WTC11 (cell line): ENCODE measurements at regions not wholly inside any gene's neighbourhood (a gene's known extent, or its start where the extent isn't known, plus 50 kb on each side); places are given as distances from the start of the nearest gene placed in this dataset.

Experiments used
- ATAC-seq: fragments of 200-7000 bp; cut with Tn5 transposase; 2 replicates; pipeline ENCODE4 v1.10.0; 2021; ENCODE audit warnings: mild to moderate bottlenecking, moderate library complexity
- CTCF ChIA-PET: fragments of 300-600 bp; sonication (Branson Sonifier 250); formaldehyde crosslinking; loops from one replicate; lab custom pipeline; 2021; ENCODE audit warnings: antibody characterized with exemption; lab: Charles Lee
- POLR2A ChIA-PET: fragments of 350-600 bp; sonication (Branson Sonifier 250); formaldehyde crosslinking; loops from one replicate; lab custom pipeline; 2021; ENCODE audit warnings: antibody characterized with exemption; lab: Charles Lee
- DNase-seq: peaks from one replicate; pipeline ENCODE4 v3.0.0; 2021; ENCODE audit warnings: low spot score
- H3K27ac Mint-ChIP-seq: 2 replicates; pipeline ENCODE4 v1.8.0; 2021; ENCODE audit warnings: mixed read lengths
- H3K27me3 Mint-ChIP-seq: 2 replicates; pipeline ENCODE4 v1.8.0; 2021; ENCODE audit warnings: low read depth, mild to moderate bottlenecking, moderate library complexity, mixed read lengths
- H3K36me3 Mint-ChIP-seq: 2 replicates; pipeline ENCODE4 v1.8.0; 2021; ENCODE audit warnings: mixed read lengths
- H3K4me1 Mint-ChIP-seq: 2 replicates; pipeline ENCODE4 v1.8.0; 2022; ENCODE audit warnings: mixed read lengths
- H3K4me3 Mint-ChIP-seq: 2 replicates; pipeline ENCODE4 v1.8.0; 2021; ENCODE audit warnings: mild to moderate bottlenecking, moderate library complexity, mixed read lengths
- H3K9me3 Mint-ChIP-seq: 2 replicates; pipeline ENCODE4 v1.8.0; 2021; ENCODE audit warnings: mixed read lengths
- CREM ChIP-seq: sonication (generic); formaldehyde crosslinking; IDR thresholded peaks from 2 replicates; pipeline ENCODE4 v1.8.1; 2022; ENCODE audit warnings: mild to moderate bottlenecking, missing genetic modification reagents, moderate library complexity
- GRHL2 ChIP-seq: fragments of 250-450 bp; sonication (Bioruptor Pico); IDR thresholded peaks from 2 replicates; pipeline ENCODE4 v1.8.0; 2022; ENCODE audit warnings: mild to moderate bottlenecking, moderate library complexity; ENCODE audit not compliant: insufficient replicate concordance, severe bottlenecking
- MYBL2 ChIP-seq: sonication (generic); formaldehyde crosslinking; IDR thresholded peaks from 2 replicates; pipeline ENCODE4 v1.8.1; 2023; ENCODE audit warnings: mild to moderate bottlenecking, moderate library complexity, missing genetic modification reagents
- NFATC4 ChIP-seq: fragments of 250-450 bp; sonication (Bioruptor Pico); IDR thresholded peaks from 2 replicates; pipeline ENCODE4 v1.9.0; 2021; ENCODE audit warnings: mild to moderate bottlenecking
- NR1H2 ChIP-seq: sonication (generic); formaldehyde crosslinking; IDR thresholded peaks from 2 replicates; pipeline ENCODE4 v1.9.0; 2021; ENCODE audit warnings: mild to moderate bottlenecking, moderate library complexity, missing genetic modification reagents
- NR3C1 ChIP-seq: sonication (generic); formaldehyde crosslinking; conservative IDR thresholded peaks from 2 replicates; pipeline ENCODE4 v1.8.1; 2023; ENCODE audit warnings: low read depth, mild to moderate bottlenecking, missing genetic modification reagents
- SOX15 ChIP-seq: fragments of 250-450 bp; sonication (Bioruptor Pico); IDR thresholded peaks from 2 replicates; pipeline ENCODE4 v1.9.0; 2021; ENCODE audit warnings: mild to moderate bottlenecking
- TEAD4 ChIP-seq: sonication (generic); formaldehyde crosslinking; IDR thresholded peaks from 2 replicates; pipeline ENCODE4 v1.8.0; 2022; ENCODE audit warnings: mild to moderate bottlenecking, missing genetic modification reagents
- ZNF396 ChIP-seq: fragments of 250-450 bp; sonication (Bioruptor Pico); IDR thresholded peaks from 2 replicates; pipeline ENCODE4 v1.8.0; 2021; ENCODE audit warnings: mild to moderate bottlenecking, moderate library complexity, borderline replicate concordance
- ZNF671 ChIP-seq: fragments of 250-450 bp; sonication (Bioruptor Pico); IDR thresholded peaks from 2 replicates; pipeline ENCODE4 v1.8.0; 2021; ENCODE audit warnings: mild to moderate bottlenecking
- TF ChIP-seq, protein P1 (sequence below): sonication (generic); formaldehyde crosslinking; IDR thresholded peaks from 2 replicates; pipeline ENCODE4 v1.8.1; 2023; ENCODE audit warnings: mild to moderate bottlenecking, missing genetic modification reagents
- TF ChIP-seq, protein P2 (sequence below): sonication (generic); formaldehyde crosslinking; IDR thresholded peaks from 2 replicates; pipeline ENCODE4 v1.8.1; 2022; ENCODE audit warnings: mild to moderate bottlenecking, moderate library complexity, missing genetic modification reagents
- TF ChIP-seq, protein P3 (sequence below): sonication (generic); formaldehyde crosslinking; IDR thresholded peaks from 2 replicates; pipeline ENCODE4 v1.8.0; 2023; ENCODE audit warnings: missing genetic modification reagents
- TF ChIP-seq, protein P4 (sequence below): sonication (generic); formaldehyde crosslinking; IDR thresholded peaks from 2 replicates; pipeline ENCODE4 v1.8.0; 2022; ENCODE audit warnings: mild to moderate bottlenecking, missing genetic modification reagents
- TF ChIP-seq, protein P5 (sequence below): sonication (generic); formaldehyde crosslinking; conservative IDR thresholded peaks from 2 replicates; pipeline ENCODE4 v1.8.1; 2023; ENCODE audit warnings: mild to moderate bottlenecking, low read depth, missing genetic modification reagents, moderate library complexity
- TF ChIP-seq, protein P6 (sequence below): fragments of 250-450 bp; sonication (Bioruptor Pico); IDR thresholded peaks from 2 replicates; pipeline ENCODE4 v1.9.0; 2021; ENCODE audit warnings: mild to moderate bottlenecking, borderline replicate concordance
- TF ChIP-seq, protein P7 (sequence below): fragments of 250-450 bp; sonication (Bioruptor Pico); IDR thresholded peaks from 2 replicates; pipeline ENCODE4 v1.8.0; 2021; ENCODE audit warnings: mild to moderate bottlenecking
- TF ChIP-seq, protein P8 (sequence below): sonication (generic); formaldehyde crosslinking; IDR thresholded peaks from 2 replicates; pipeline ENCODE4 v1.8.0; 2022; ENCODE audit warnings: mild to moderate bottlenecking, missing genetic modification reagents

DNA sequence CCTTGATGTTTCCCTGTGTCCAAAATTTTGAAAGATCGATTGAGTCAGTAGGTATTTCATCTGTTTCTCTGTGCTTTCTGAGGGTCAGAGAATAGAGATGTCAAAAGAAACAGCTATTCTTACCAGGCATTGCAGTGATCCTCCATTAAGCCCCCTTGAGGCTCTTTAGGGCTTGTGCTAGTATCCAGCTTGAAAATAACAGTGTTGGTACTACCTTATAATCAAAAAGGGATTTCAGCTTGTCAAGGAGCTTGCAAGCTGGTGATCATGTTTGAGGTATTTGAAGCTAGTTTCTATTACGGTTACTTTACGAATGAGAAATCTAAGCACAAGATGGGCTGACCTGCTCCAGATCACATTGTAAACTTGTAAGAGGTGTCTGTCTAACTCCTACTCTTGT lies 103.4 kb downstream of the EDEM1 start:
- Mint-ChIP-seq H3K27me3 (peaks cover 2% of the 10 kb centered on the region; the same call in 1 of the 2 replicates), H3K27ac (no peak overlapping the region), H3K4me3 (no peak overlapping the region), H3K9me3 (peaks cover 82% of the 10 kb centered on the region), H3K36me3 (peaks cover 32% of the 10 kb centered on the region), H3K4me1 (peaks cover 11% of the 10 kb centered on the region)
- ATAC-seq (no peak), DNase-seq (no peak)
- ChIA-PET CTCF (no interaction called here), POLR2A (no interaction called here)
- TF ChIP-seq, protein P1, sequence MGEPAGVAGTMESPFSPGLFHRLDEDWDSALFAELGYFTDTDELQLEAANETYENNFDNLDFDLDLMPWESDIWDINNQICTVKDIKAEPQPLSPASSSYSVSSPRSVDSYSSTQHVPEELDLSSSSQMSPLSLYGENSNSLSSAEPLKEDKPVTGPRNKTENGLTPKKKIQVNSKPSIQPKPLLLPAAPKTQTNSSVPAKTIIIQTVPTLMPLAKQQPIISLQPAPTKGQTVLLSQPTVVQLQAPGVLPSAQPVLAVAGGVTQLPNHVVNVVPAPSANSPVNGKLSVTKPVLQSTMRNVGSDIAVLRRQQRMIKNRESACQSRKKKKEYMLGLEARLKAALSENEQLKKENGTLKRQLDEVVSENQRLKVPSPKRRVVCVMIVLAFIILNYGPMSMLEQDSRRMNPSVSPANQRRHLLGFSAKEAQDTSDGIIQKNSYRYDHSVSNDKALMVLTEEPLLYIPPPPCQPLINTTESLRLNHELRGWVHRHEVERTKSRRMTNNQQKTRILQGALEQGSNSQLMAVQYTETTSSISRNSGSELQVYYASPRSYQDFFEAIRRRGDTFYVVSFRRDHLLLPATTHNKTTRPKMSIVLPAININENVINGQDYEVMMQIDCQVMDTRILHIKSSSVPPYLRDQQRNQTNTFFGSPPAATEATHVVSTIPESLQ (CRISPR knock-in tag) = no peak
- TF ChIP-seq, protein P2, sequence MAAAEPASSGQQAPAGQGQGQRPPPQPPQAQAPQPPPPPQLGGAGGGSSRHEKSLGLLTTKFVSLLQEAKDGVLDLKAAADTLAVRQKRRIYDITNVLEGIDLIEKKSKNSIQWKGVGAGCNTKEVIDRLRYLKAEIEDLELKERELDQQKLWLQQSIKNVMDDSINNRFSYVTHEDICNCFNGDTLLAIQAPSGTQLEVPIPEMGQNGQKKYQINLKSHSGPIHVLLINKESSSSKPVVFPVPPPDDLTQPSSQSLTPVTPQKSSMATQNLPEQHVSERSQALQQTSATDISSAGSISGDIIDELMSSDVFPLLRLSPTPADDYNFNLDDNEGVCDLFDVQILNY (CRISPR knock-in tag) = no peak
- no peak for TF ChIP-seq CREM (CRISPR knock-in tag)
- TF ChIP-seq, protein P3, sequence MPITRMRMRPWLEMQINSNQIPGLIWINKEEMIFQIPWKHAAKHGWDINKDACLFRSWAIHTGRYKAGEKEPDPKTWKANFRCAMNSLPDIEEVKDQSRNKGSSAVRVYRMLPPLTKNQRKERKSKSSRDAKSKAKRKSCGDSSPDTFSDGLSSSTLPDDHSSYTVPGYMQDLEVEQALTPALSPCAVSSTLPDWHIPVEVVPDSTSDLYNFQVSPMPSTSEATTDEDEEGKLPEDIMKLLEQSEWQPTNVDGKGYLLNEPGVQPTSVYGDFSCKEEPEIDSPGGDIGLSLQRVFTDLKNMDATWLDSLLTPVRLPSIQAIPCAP = no peak
- TF ChIP-seq NR3C1 = no peak
- TF ChIP-seq GRHL2 = no peak
- TF ChIP-seq, protein P4, sequence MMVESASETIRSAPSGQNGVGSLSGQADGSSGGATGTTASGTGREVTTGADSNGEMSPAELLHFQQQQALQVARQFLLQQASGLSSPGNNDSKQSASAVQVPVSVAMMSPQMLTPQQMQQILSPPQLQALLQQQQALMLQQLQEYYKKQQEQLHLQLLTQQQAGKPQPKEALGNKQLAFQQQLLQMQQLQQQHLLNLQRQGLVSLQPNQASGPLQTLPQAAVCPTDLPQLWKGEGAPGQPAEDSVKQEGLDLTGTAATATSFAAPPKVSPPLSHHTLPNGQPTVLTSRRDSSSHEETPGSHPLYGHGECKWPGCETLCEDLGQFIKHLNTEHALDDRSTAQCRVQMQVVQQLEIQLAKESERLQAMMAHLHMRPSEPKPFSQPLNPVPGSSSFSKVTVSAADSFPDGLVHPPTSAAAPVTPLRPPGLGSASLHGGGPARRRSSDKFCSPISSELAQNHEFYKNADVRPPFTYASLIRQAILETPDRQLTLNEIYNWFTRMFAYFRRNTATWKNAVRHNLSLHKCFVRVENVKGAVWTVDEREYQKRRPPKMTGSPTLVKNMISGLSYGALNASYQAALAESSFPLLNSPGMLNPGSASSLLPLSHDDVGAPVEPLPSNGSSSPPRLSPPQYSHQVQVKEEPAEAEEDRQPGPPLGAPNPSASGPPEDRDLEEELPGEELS = no peak
- TF ChIP-seq TEAD4 (CRISPR knock-in tag) = no peak
- TF ChIP-seq, protein P5, sequence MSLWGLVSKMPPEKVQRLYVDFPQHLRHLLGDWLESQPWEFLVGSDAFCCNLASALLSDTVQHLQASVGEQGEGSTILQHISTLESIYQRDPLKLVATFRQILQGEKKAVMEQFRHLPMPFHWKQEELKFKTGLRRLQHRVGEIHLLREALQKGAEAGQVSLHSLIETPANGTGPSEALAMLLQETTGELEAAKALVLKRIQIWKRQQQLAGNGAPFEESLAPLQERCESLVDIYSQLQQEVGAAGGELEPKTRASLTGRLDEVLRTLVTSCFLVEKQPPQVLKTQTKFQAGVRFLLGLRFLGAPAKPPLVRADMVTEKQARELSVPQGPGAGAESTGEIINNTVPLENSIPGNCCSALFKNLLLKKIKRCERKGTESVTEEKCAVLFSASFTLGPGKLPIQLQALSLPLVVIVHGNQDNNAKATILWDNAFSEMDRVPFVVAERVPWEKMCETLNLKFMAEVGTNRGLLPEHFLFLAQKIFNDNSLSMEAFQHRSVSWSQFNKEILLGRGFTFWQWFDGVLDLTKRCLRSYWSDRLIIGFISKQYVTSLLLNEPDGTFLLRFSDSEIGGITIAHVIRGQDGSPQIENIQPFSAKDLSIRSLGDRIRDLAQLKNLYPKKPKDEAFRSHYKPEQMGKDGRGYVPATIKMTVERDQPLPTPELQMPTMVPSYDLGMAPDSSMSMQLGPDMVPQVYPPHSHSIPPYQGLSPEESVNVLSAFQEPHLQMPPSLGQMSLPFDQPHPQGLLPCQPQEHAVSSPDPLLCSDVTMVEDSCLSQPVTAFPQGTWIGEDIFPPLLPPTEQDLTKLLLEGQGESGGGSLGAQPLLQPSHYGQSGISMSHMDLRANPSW (CRISPR knock-in tag) = no peak
- no peak for TF ChIP-seq NFATC4 (CRISPR knock-in tag)
- TF ChIP-seq NR1H2 (CRISPR knock-in tag) = no peak

DNA sequence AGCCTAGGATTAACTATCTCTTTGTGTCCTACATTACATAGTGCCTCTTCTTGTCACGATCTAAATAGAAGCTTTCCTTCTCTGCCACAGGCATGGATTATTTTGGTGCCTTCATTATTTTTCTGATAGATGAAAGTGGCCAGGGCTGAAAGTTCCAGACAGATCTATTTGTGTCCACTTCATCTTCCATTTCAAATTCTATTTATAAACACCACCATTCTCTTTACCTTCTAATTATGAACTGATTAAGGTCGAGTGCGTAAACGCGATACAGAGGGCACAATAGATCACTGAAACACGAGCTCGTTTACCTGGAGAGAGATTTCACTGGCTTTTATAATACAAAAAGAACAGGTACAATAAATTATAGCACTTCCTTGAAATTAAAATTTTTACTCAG lies 105.0 kb downstream of the EDEM1 start:
- Mint-ChIP-seq H3K27me3 (peaks cover 2% of the 10 kb centered on the region; the same call in 1 of the 2 replicates), H3K4me1 (peaks cover 11% of the 10 kb centered on the region), H3K9me3 (peaks cover 74% of the 10 kb centered on the region), H3K27ac (no peak overlapping the region), H3K4me3 (no peak overlapping the region), H3K36me3 (peaks cover 20% of the 10 kb centered on the region)
- DNase-seq = no peak
- POLR2A ChIA-PET = no interaction called here
- no peak for TF ChIP-seq ZNF396
- TF ChIP-seq MYBL2 = no peak
- CTCF ChIA-PET = interaction anchor here (0.8 kb wide), 1 partner anchor 581 kb away, joined by 4 read pairs; no protein-coding TSS in a partner anchor
- ATAC-seq = no peak

DNA sequence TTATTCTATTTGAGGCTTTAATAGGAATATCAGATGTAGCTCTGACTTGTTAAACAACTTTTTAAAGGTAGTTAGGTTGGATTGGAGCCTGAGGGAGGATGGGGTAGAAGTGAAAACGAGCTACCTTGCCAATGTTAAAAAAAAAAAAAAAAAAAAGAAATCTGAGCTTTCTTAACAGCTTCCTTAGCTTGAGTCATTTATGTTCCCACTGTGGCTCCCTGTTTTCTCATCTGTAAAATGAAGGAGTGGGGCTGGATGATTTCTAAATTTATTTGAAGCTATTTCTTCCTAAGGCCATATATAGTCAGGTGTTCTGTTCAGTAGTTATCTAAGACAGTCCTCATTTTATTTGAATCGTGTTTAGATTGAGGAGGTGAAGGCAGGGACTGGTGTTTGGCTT lies 105.7 kb downstream of the EDEM1 start:
- Mint-ChIP-seq H3K4me1 (peaks cover 11% of the 10 kb centered on the region), H3K9me3 (peaks cover 71% of the 10 kb centered on the region), H3K36me3 (peaks cover 13% of the 10 kb centered on the region), H3K27ac (no peak overlapping the region), H3K27me3 (peaks cover 2% of the 10 kb centered on the region; the same call in 1 of the 2 replicates), H3K4me3 (no peak overlapping the region)
- no peak for DNase-seq
- no peak for ATAC-seq
- POLR2A ChIA-PET = no interaction called here
- CTCF ChIA-PET = interaction anchor here (0.8 kb wide), 1 partner anchor 582 kb away, joined by 4 read pairs; no protein-coding TSS in a partner anchor
- TF ChIP-seq ZNF671 (CRISPR knock-in tag) (no peak), SOX15 (CRISPR knock-in tag) (no peak), TEAD4 (CRISPR knock-in tag) (no peak)
- TF ChIP-seq, protein P6, sequence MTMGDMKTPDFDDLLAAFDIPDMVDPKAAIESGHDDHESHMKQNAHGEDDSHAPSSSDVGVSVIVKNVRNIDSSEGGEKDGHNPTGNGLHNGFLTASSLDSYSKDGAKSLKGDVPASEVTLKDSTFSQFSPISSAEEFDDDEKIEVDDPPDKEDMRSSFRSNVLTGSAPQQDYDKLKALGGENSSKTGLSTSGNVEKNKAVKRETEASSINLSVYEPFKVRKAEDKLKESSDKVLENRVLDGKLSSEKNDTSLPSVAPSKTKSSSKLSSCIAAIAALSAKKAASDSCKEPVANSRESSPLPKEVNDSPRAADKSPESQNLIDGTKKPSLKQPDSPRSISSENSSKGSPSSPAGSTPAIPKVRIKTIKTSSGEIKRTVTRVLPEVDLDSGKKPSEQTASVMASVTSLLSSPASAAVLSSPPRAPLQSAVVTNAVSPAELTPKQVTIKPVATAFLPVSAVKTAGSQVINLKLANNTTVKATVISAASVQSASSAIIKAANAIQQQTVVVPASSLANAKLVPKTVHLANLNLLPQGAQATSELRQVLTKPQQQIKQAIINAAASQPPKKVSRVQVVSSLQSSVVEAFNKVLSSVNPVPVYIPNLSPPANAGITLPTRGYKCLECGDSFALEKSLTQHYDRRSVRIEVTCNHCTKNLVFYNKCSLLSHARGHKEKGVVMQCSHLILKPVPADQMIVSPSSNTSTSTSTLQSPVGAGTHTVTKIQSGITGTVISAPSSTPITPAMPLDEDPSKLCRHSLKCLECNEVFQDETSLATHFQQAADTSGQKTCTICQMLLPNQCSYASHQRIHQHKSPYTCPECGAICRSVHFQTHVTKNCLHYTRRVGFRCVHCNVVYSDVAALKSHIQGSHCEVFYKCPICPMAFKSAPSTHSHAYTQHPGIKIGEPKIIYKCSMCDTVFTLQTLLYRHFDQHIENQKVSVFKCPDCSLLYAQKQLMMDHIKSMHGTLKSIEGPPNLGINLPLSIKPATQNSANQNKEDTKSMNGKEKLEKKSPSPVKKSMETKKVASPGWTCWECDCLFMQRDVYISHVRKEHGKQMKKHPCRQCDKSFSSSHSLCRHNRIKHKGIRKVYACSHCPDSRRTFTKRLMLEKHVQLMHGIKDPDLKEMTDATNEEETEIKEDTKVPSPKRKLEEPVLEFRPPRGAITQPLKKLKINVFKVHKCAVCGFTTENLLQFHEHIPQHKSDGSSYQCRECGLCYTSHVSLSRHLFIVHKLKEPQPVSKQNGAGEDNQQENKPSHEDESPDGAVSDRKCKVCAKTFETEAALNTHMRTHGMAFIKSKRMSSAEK (CRISPR knock-in tag) = no peak
- TF ChIP-seq, protein P7, sequence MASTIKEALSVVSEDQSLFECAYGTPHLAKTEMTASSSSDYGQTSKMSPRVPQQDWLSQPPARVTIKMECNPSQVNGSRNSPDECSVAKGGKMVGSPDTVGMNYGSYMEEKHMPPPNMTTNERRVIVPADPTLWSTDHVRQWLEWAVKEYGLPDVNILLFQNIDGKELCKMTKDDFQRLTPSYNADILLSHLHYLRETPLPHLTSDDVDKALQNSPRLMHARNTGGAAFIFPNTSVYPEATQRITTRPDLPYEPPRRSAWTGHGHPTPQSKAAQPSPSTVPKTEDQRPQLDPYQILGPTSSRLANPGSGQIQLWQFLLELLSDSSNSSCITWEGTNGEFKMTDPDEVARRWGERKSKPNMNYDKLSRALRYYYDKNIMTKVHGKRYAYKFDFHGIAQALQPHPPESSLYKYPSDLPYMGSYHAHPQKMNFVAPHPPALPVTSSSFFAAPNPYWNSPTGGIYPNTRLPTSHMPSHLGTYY (CRISPR knock-in tag) = no peak
- TF ChIP-seq, protein P8, sequence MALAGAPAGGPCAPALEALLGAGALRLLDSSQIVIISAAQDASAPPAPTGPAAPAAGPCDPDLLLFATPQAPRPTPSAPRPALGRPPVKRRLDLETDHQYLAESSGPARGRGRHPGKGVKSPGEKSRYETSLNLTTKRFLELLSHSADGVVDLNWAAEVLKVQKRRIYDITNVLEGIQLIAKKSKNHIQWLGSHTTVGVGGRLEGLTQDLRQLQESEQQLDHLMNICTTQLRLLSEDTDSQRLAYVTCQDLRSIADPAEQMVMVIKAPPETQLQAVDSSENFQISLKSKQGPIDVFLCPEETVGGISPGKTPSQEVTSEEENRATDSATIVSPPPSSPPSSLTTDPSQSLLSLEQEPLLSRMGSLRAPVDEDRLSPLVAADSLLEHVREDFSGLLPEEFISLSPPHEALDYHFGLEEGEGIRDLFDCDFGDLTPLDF (CRISPR knock-in tag) = no peak
